ENCODE measurements at regions not wholly inside any gene's neighbourhood (a gene's known extent, or its start where the extent isn't known, plus 50 kb on each side); places are given as distances from the start of the nearest gene placed in this dataset.
"Not testable (repeated sequence)": the region's sequence is repeated elsewhere in the genome, so short reads cannot be mapped to it uniquely, and the experiment has no call there.

- no peak overlapping the region for H3K4me3 Mint-ChIP-seq
- H3K27me3 Mint-ChIP-seq, result no peaks in the 10 kb centered on the region
- intact Hi-C loops (cut with micrococcal nuclease), result no loop called here
- H3K36me3 ChIP-seq (ENCODE audit: control insufficient read depth in 2 of 3, insufficient read depth in 3 of 3, low read length in 3 of 3), result no peaks in the 10 kb centered on the region
- H3K27me3 ChIP-seq (ENCODE audit: control insufficient read depth in 2 of 2, insufficient read depth in 2 of 2, low read length in 2 of 2), result no peaks in the 10 kb centered on the region
- ATAC-seq, result no peak
- H3K4me1 ChIP-seq (ENCODE audit: control insufficient read depth in 2 of 2, insufficient read depth in 2 of 2, low read length in 2 of 2), result no peaks in the 10 kb centered on the region
- H3K4me3 ChIP-seq (ENCODE audit: low read length), result no peak overlapping the region
- H3K27ac ChIP-seq (ENCODE audit: low read depth, low read length), result no peak overlapping the region
- H3K27ac Mint-ChIP-seq, result no peak overlapping the region
- ChIA-PET CTCF (no interaction called here), POLR2A (no interaction called here)
- no peak for DNase-seq
- H3K9me3 Mint-ChIP-seq, result peaks cover 0 to 8% (median 0%) of the 10 kb centered on the region in 11 donors
- H3K9me3 ChIP-seq (ENCODE audit: control insufficient read depth in 2 of 3, low read length in 3 of 3), result no peaks in the 10 kb centered on the region
- H3K4me1 Mint-ChIP-seq, result no peaks in the 10 kb centered on the region
- peaks cover 0 to under 1% (median 0%) of the 10 kb centered on the region in 5 donors for H3K36me3 Mint-ChIP-seq
Measured at GRCh38 chr18:30613467-30613801, 429.1 kb downstream of the DSC3 start.

- H3K4me3 Mint-ChIP-seq, result no peak overlapping the region
- H3K27me3 Mint-ChIP-seq, result no peaks in the 10 kb centered on the region
- Histone ChIP-seq H3K4me1 (ENCODE audit: control insufficient read depth in 2 of 2, insufficient read depth in 2 of 2, low read length in 2 of 2) (no peaks in the 10 kb centered on the region), H3K27me3 (ENCODE audit: control insufficient read depth in 2 of 2, insufficient read depth in 2 of 2, low read length in 2 of 2) (no peaks in the 10 kb centered on the region), H3K9me3 (ENCODE audit: control insufficient read depth in 2 of 3, low read length in 3 of 3) (no peaks in the 10 kb centered on the region), H3K27ac (ENCODE audit: low read depth, low read length) (no peak overlapping the region), H3K36me3 (ENCODE audit: control insufficient read depth in 2 of 3, insufficient read depth in 3 of 3, low read length in 3 of 3) (no peaks in the 10 kb centered on the region), H3K4me3 (ENCODE audit: low read length) (no peak overlapping the region)
- H3K27ac Mint-ChIP-seq, result no peak overlapping the region
- no peak for DNase-seq
- intact Hi-C loops (cut with micrococcal nuclease), result loop anchor here in 1 of 2 donors (10.0 kb wide), 2 partner anchors 53 to 93 kb away; no protein-coding TSS in a partner anchor
- CTCF ChIA-PET, result no interaction called here
- no peak for ATAC-seq
- POLR2A ChIA-PET, result no interaction called here
- H3K36me3 Mint-ChIP-seq, result no peaks in the 10 kb centered on the region
- H3K4me1 Mint-ChIP-seq, result no peaks in the 10 kb centered on the region
- H3K9me3 Mint-ChIP-seq, result peaks cover 2 to 30% (median 5%) of the 10 kb centered on the region in 11 donors
Measured at GRCh38 chr18:30601541-30601940, 441.0 kb downstream of the DSC3 start.

- peaks cover 0 to 3% (median 0%) of the 10 kb centered on the region in 5 donors for H3K36me3 Mint-ChIP-seq
- no peak overlapping the region for H3K27ac Mint-ChIP-seq
- H3K4me1 Mint-ChIP-seq, result no peaks in the 10 kb centered on the region
- no peak for DNase-seq
- Histone ChIP-seq H3K4me1 (ENCODE audit: control insufficient read depth in 2 of 2, insufficient read depth in 2 of 2, low read length in 2 of 2) (no peaks in the 10 kb centered on the region), H3K9me3 (ENCODE audit: control insufficient read depth in 2 of 3, low read length in 3 of 3) (no peaks in the 10 kb centered on the region), H3K36me3 (ENCODE audit: control insufficient read depth in 2 of 3, insufficient read depth in 3 of 3, low read length in 3 of 3) (no peaks in the 10 kb centered on the region), H3K4me3 (ENCODE audit: low read length) (no peak overlapping the region), H3K27me3 (ENCODE audit: control insufficient read depth in 2 of 2, insufficient read depth in 2 of 2, low read length in 2 of 2) (no peaks in the 10 kb centered on the region), H3K27ac (ENCODE audit: low read depth, low read length) (no peak overlapping the region)
- peaks cover 0 to 25% (median 8%) of the 10 kb centered on the region in 11 donors for H3K9me3 Mint-ChIP-seq
- no peak overlapping the region for H3K4me3 Mint-ChIP-seq
- H3K27me3 Mint-ChIP-seq, result no peaks in the 10 kb centered on the region
- CTCF ChIA-PET, result no interaction called here
- no peak for ATAC-seq
- intact Hi-C loops (cut with micrococcal nuclease), result no loop called here
- POLR2A ChIA-PET, result no interaction called here
Measured at GRCh38 chr18:30597202-30597601, 445.3 kb downstream of the DSC3 start.

DNA sequence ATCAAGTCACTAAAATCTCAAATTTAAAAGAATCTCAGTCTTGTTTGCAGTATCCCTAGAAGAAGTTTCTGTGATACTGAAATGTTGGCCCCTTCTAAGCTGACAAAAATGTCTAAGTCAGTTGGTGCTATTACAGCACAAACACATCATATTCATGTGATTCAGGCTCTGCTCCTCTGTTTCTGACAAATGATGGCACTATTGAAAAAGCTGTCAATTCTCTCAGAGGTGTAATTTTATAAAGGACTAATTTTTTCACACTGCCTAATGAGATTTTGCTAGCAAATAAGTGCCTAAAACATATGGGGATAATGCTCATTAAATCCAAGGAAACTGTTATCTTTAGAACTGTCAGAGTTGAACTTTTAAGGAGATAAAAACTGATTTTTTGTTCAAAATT, 445.9 kb downstream of the DSC3 start:
- no peaks in the 10 kb centered on the region for H3K27me3 Mint-ChIP-seq
- ATAC-seq (no peak), DNase-seq (no peak)
- intact Hi-C loops (cut with micrococcal nuclease), result no loop called here
- H3K4me1 Mint-ChIP-seq, result no peaks in the 10 kb centered on the region
- H3K4me3 Mint-ChIP-seq, result no peak overlapping the region
- peaks cover 0 to 25% (median 8%) of the 10 kb centered on the region in 11 donors for H3K9me3 Mint-ChIP-seq
- no peak overlapping the region for H3K27ac ChIP-seq (ENCODE audit: low read depth, low read length)
- H3K27ac Mint-ChIP-seq, result no peak overlapping the region
- POLR2A ChIA-PET, result no interaction called here
- peaks cover 0 to 3% (median 0%) of the 10 kb centered on the region in 5 donors for H3K36me3 Mint-ChIP-seq
- CTCF ChIA-PET, result no interaction called here
- H3K27me3 ChIP-seq (ENCODE audit: control insufficient read depth in 2 of 2, insufficient read depth in 2 of 2, low read length in 2 of 2), result no peaks in the 10 kb centered on the region
- H3K4me3 ChIP-seq (ENCODE audit: low read length), result no peak overlapping the region
- H3K9me3 ChIP-seq (ENCODE audit: control insufficient read depth in 2 of 3, low read length in 3 of 3), result no peaks in the 10 kb centered on the region
- H3K36me3 ChIP-seq (ENCODE audit: control insufficient read depth in 2 of 3, insufficient read depth in 3 of 3, low read length in 3 of 3), result no peaks in the 10 kb centered on the region
- no peaks in the 10 kb centered on the region for H3K4me1 ChIP-seq (ENCODE audit: control insufficient read depth in 2 of 2, insufficient read depth in 2 of 2, low read length in 2 of 2)

DNA sequence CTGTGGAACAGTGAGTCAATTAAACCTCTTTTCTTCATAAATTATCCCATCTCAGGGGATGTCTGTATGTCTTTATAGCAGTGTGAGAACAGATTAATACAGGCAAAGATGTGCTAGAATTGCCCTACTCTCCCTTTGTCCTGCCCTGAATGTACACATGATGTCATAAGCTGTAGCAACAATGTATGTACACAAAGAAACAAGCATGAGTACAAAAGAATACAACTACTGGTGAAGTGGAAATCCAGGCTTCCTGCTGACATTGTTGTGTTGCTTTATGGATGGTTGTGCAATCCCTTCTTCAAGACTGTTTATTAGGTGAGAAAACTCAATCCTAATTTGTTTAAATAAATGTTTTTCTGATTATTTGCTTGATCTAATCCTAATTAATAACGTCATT, 446.6 kb downstream of the DSC3 start:
- ChIA-PET CTCF (no interaction called here), POLR2A (no interaction called here)
- Mint-ChIP-seq H3K36me3 (peaks cover 0 to 3% (median 0%) of the 10 kb centered on the region in 5 donors), H3K4me3 (no peak overlapping the region), H3K9me3 (peaks cover 0 to 28% (median 8%) of the 10 kb centered on the region in 11 donors), H3K27ac (no peak overlapping the region), H3K4me1 (no peaks in the 10 kb centered on the region), H3K27me3 (no peaks in the 10 kb centered on the region)
- H3K4me1 ChIP-seq (ENCODE audit: control insufficient read depth in 2 of 2, insufficient read depth in 2 of 2, low read length in 2 of 2), result no peaks in the 10 kb centered on the region
- ATAC-seq (no peak), DNase-seq (no peak)
- intact Hi-C loops (cut with micrococcal nuclease), result no loop called here
- no peaks in the 10 kb centered on the region for H3K27me3 ChIP-seq (ENCODE audit: control insufficient read depth in 2 of 2, insufficient read depth in 2 of 2, low read length in 2 of 2)
- H3K36me3 ChIP-seq (ENCODE audit: control insufficient read depth in 2 of 3, insufficient read depth in 3 of 3, low read length in 3 of 3), result no peaks in the 10 kb centered on the region
- H3K9me3 ChIP-seq (ENCODE audit: control insufficient read depth in 2 of 3, low read length in 3 of 3), result no peaks in the 10 kb centered on the region
- H3K4me3 ChIP-seq (ENCODE audit: low read length), result no peak overlapping the region
- no peak overlapping the region for H3K27ac ChIP-seq (ENCODE audit: low read depth, low read length)

GRCh38 chr18:30594911-30595310, 447.6 kb downstream of the DSC3 start:
- POLR2A ChIA-PET; ATAC-seq; H3K9me3 ChIP-seq (ENCODE audit: control insufficient read depth in 2 of 3, low read length in 3 of 3); H3K4me3 Mint-ChIP-seq; CTCF ChIA-PET; H3K4me1 Mint-ChIP-seq; H3K27me3 ChIP-seq (ENCODE audit: control insufficient read depth in 2 of 2, insufficient read depth in 2 of 2, low read length in 2 of 2); H3K27ac Mint-ChIP-seq; H3K4me1 ChIP-seq (ENCODE audit: control insufficient read depth in 2 of 2, insufficient read depth in 2 of 2, low read length in 2 of 2); DNase-seq; intact Hi-C loops (cut with micrococcal nuclease); H3K27ac ChIP-seq (ENCODE audit: low read depth, low read length); H3K36me3 ChIP-seq (ENCODE audit: control insufficient read depth in 2 of 3, insufficient read depth in 3 of 3, low read length in 3 of 3); H3K4me3 ChIP-seq (ENCODE audit: low read length); H3K36me3 Mint-ChIP-seq; H3K27me3 Mint-ChIP-seq: not testable (repeated sequence)
- peaks cover 0 to 32% (median 10%) of the 10 kb centered on the region in 11 donors for H3K9me3 Mint-ChIP-seq

GRCh38 chr18:30591462-30591861, 451.1 kb downstream of the DSC3 start:
- Mint-ChIP-seq H3K4me1 (no peaks in the 10 kb centered on the region), H3K9me3 (peaks cover 0 to 26% (median 11%) of the 10 kb centered on the region in 11 donors), H3K36me3 (peaks cover 0 to 3% (median 0%) of the 10 kb centered on the region in 5 donors), H3K27ac (no peak overlapping the region), H3K27me3 (no peaks in the 10 kb centered on the region), H3K4me3 (no peak overlapping the region)
- no peak overlapping the region for H3K27ac ChIP-seq (ENCODE audit: low read depth, low read length)
- no peak overlapping the region for H3K4me3 ChIP-seq (ENCODE audit: low read length)
- ChIA-PET CTCF (no interaction called here), POLR2A (no interaction called here)
- no peaks in the 10 kb centered on the region for H3K27me3 ChIP-seq (ENCODE audit: control insufficient read depth in 2 of 2, insufficient read depth in 2 of 2, low read length in 2 of 2)
- H3K9me3 ChIP-seq (ENCODE audit: control insufficient read depth in 2 of 3, low read length in 3 of 3), result no peaks in the 10 kb centered on the region
- intact Hi-C loops (cut with micrococcal nuclease), result no loop called here
- ATAC-seq, result no peak
- no peaks in the 10 kb centered on the region for H3K4me1 ChIP-seq (ENCODE audit: control insufficient read depth in 2 of 2, insufficient read depth in 2 of 2, low read length in 2 of 2)
- DNase-seq, result no peak
- H3K36me3 ChIP-seq (ENCODE audit: control insufficient read depth in 2 of 3, insufficient read depth in 3 of 3, low read length in 3 of 3), result no peaks in the 10 kb centered on the region

Data from naive thymus-derived CD4-positive, alpha-beta T cell (primary cell).